B cell (primary cell): ENCODE measurements at regions not wholly inside any gene's neighbourhood (a gene's known extent, or its start where the extent isn't known, plus 50 kb on each side); places are given as distances from the start of the nearest gene placed in this dataset.

Source experiments
- ATAC-seq: fragments of 200-7000 bp; cut with Tn5 transposase; one replicate; pipeline ENCODE4 v1.10.0; 2021; ENCODE audit warnings: low read depth, mild to moderate bottlenecking, moderate number of reproducible peaks, moderate library complexity
- CTCF ChIA-PET: fragments of 350-600 bp; sonication (Branson Sonifier 250); formaldehyde crosslinking; loops from one replicate; lab custom pipeline; 2021; ENCODE audit warnings: antibody characterized with exemption, inconsistent platforms; lab: Charles Lee
- POLR2A ChIA-PET: fragments of 350-600 bp; sonication (Branson Sonifier 250); formaldehyde crosslinking; loops from one replicate; lab custom pipeline; 2021; ENCODE audit warnings: antibody characterized with exemption; lab: Charles Lee
- DNase-seq: peaks from one replicate; pipeline ENCODE4 v3.0.0; 2013
- H2AFZ ChIP-seq: 2 replicates; pipeline ENCODE4 v1.6.1; 2012; ENCODE audit warnings: mild to moderate bottlenecking, low read depth, low read length; ENCODE audit not compliant: insufficient read depth, poor library complexity, severe bottlenecking
- H3K27ac ChIP-seq, 2 donors: 1 replicate in 1 of 2; 2 replicates in 1 of 2; pipeline ENCODE4 v1.5.1; 2012 to 2013; ENCODE audit warnings: low read length in 2 of 2, mild to moderate bottlenecking in 2 of 2, moderate library complexity in 1 of 2
- H3K27me3 ChIP-seq, 4 experiments: fragments of 200-600 bp in 1 of 4; sonication (generic) in 1 of 4; replicated peaks in 1 of 4; 1 replicate in 2 of 4; 2 replicates in 2 of 4; pipeline versions ENCODE4 v1.6.1 to v1.7.0; 2013 to 2016; ENCODE audit warnings: low read length in 3 of 4, mild to moderate bottlenecking in 2 of 4, mixed read lengths in 1 of 4, moderate library complexity in 1 of 4; ENCODE audit not compliant: insufficient read depth in 4 of 4, control insufficient read depth in 3 of 4; ENCODE audit errors: control extremely low read depth in 1 of 4
- H3K36me3 ChIP-seq, 2 experiments: replicated peaks in 1 of 2; 1 replicate in 1 of 2; 2 replicates in 1 of 2; pipeline versions ENCODE4 v1.6.1 to v1.7.1; 2013; ENCODE audit warnings: low read length in 1 of 2; ENCODE audit not compliant: insufficient read depth in 2 of 2, control insufficient read depth in 1 of 2; ENCODE audit errors: control extremely low read depth in 1 of 2, extremely low read depth in 1 of 2
- H3K4me1 ChIP-seq, 2 donors: fragments of 200-600 bp in 1 of 2; sonication (generic) in 1 of 2; 1 replicate in 1 of 2; 2 replicates in 1 of 2; pipeline versions ENCODE4 v1.5.1 to v1.6.1; 2013 to 2017; ENCODE audit warnings: low read length in 2 of 2; ENCODE audit not compliant: control insufficient read depth in 2 of 2, insufficient read depth in 2 of 2
- H3K4me2 ChIP-seq: replicated peaks from 2 replicates; pipeline ENCODE3; 2012; ENCODE audit warnings: mild to moderate bottlenecking, low read depth, low read length; ENCODE audit not compliant: poor library complexity, severe bottlenecking
- H3K4me3 ChIP-seq, 5 experiments: fragments of 200-600 bp in 1 of 5; sonication (generic) in 1 of 5; 1 replicate in 3 of 5; 2 replicates in 2 of 5; pipeline versions ENCODE4 v1.5.1 to v1.7.0; 2011 to 2016; ENCODE audit warnings: low read length in 4 of 5, mild to moderate bottlenecking in 4 of 5, low read depth in 2 of 5, control low read depth in 1 of 5, moderate library complexity in 1 of 5; ENCODE audit not compliant: insufficient read depth in 1 of 5; ENCODE audit errors: control extremely low read depth in 1 of 5, extremely low read depth in 1 of 5
- H3K79me2 ChIP-seq: fragments of 200-600 bp; sonication (generic); one replicate; pipeline ENCODE4 v1.6.0; 2016; ENCODE audit warnings: low read length; ENCODE audit not compliant: control insufficient read depth, insufficient read depth
- H3K9ac ChIP-seq: fragments of 200-600 bp; sonication (generic); 2 replicates; pipeline ENCODE4 v1.6.1; 2017; ENCODE audit warnings: mild to moderate bottlenecking, low read length, moderate library complexity
- H3K9me3 ChIP-seq, 3 donors: one replicate each; pipeline versions ENCODE4 v1.6.1 to v1.7.1; 2013; ENCODE audit warnings: low read length in 2 of 3; ENCODE audit not compliant: control insufficient read depth in 2 of 3, insufficient read depth in 1 of 3; ENCODE audit errors: control extremely low read depth in 1 of 3
- H4K20me1 ChIP-seq: 2 replicates; pipeline ENCODE4 v1.6.0; 2012; ENCODE audit warnings: mild to moderate bottlenecking, low read length; ENCODE audit not compliant: insufficient read depth, control insufficient read depth, poor library complexity, severe bottlenecking
- H3K27ac Mint-ChIP-seq: one replicate; pipeline ENCODE4 v1.8.0; 2021; ENCODE audit warnings: mixed read lengths
- H3K27me3 Mint-ChIP-seq: one replicate; pipeline ENCODE4 v1.8.0; 2021; ENCODE audit warnings: mixed read lengths
- H3K4me1 Mint-ChIP-seq: one replicate; pipeline ENCODE4 v1.8.0; 2021; ENCODE audit warnings: mixed read lengths
- H3K4me3 Mint-ChIP-seq: one replicate; pipeline ENCODE4 v1.8.0; 2021; ENCODE audit warnings: mixed read lengths
- H3K9me3 Mint-ChIP-seq: one replicate; pipeline ENCODE4 v1.8.0; 2022; ENCODE audit warnings: mixed read lengths; ENCODE audit not compliant: insufficient read depth
- EZH2 ChIP-seq: IDR thresholded peaks from 2 replicates; pipeline ENCODE4 v1.6.1; 2012; ENCODE audit warnings: borderline replicate concordance, low read depth, mild to moderate bottlenecking, moderate library complexity, low read length; ENCODE audit not compliant: insufficient read depth, poor library complexity, severe bottlenecking
- WGBS: methylation state at CpG from one replicate; pipeline ENCODE4 v1.1.5; 2013; ENCODE audit warnings: missing lambda C conversion rate; ENCODE audit not compliant: insufficient coverage; 5-methylcytosine and 5-hydroxymethylcytosine counted together
- intact Hi-C: fragments of 100-400 bp; cut with micrococcal nuclease; formaldehyde crosslinking; loops from one replicate; pipeline ENCODE4 v1.10.0; 2022
- TF ChIP-seq, protein P1 (sequence below): fragments of 200-600 bp; IDR thresholded peaks from one replicate; pipeline ENCODE4 v1.8.0; 2022; ENCODE audit warnings: antibody characterized with exemption, mild to moderate bottlenecking

DNA sequence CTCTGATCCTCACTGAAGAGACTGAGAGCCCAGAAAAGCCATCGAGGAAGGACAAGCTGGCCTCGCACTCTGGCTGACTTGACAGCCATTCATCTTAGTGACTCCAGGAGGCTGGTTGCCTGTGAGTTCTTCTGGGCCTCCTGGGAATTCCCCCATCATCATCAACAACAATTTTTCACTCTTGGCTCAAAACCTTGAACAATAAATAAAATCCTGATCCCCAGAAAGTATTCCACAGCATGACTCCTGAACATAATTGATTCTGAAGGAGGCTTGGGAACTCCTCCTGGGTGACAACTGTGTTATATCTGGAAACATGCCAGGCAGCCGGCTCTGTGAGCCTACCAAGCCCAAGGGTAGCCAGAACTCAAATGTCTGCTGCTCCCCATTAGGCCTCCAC lies 188.6 kb downstream of the SHQ1 start:
- ChIA-PET POLR2A (no interaction called here), CTCF (no interaction called here)
- TF ChIP-seq EZH2 = no peak
- TF ChIP-seq, protein P1, sequence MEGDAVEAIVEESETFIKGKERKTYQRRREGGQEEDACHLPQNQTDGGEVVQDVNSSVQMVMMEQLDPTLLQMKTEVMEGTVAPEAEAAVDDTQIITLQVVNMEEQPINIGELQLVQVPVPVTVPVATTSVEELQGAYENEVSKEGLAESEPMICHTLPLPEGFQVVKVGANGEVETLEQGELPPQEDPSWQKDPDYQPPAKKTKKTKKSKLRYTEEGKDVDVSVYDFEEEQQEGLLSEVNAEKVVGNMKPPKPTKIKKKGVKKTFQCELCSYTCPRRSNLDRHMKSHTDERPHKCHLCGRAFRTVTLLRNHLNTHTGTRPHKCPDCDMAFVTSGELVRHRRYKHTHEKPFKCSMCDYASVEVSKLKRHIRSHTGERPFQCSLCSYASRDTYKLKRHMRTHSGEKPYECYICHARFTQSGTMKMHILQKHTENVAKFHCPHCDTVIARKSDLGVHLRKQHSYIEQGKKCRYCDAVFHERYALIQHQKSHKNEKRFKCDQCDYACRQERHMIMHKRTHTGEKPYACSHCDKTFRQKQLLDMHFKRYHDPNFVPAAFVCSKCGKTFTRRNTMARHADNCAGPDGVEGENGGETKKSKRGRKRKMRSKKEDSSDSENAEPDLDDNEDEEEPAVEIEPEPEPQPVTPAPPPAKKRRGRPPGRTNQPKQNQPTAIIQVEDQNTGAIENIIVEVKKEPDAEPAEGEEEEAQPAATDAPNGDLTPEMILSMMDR = no peak
- Histone ChIP-seq H3K36me3 (no peaks in the 10 kb centered on the region), H3K4me1 (peaks cover 5 to 8% of the 10 kb centered on the region in 2 donors), H3K9me3 (peaks cover 0 to 4% (median 0%) of the 10 kb centered on the region in 3 donors), H3K79me2 (no peaks in the 10 kb centered on the region), H3K27ac (no peak overlapping the region), H3K9ac (no peak overlapping the region), H4K20me1 (no peaks in the 10 kb centered on the region), H3K4me3 (no peak overlapping the region), H3K27me3 (peaks cover 0 to 30% (median 25%) of the 10 kb centered on the region in 4 experiments), H3K4me2 (no peak overlapping the region), H2AFZ (no peak overlapping the region)
- peaks cover 2% of the 10 kb centered on the region for H3K4me1 Mint-ChIP-seq
- DNase-seq = no peak
- peaks cover 37% of the 10 kb centered on the region for H3K27me3 Mint-ChIP-seq
- WGBS = 92% methylated on average over 2 of the region's 3 CpGs
- intact Hi-C loops = no loop called here
- H3K9me3 Mint-ChIP-seq = no peaks in the 10 kb centered on the region
- H3K27ac Mint-ChIP-seq = no peak overlapping the region
- no peak overlapping the region for H3K4me3 Mint-ChIP-seq
- ATAC-seq = no peak

DNA sequence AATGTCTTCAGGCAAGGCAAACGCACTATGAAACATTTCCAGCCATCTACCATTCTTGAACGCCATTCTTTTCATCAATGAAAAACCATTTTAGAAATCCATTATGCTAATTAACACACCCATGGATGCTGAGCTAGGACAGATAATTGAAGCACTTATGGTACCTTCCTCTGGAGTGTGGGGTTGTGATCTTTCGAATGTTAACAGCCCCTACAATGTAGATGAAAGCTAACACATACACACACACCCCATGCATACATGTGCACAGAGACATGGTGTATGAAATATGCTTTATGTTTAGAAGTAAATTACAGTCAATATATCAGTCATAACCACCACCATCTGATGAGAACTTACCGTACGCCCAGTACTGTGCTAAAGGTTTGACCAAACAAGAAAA lies 189.1 kb downstream of the SHQ1 start:
- CTCF ChIA-PET = no interaction called here
- Histone ChIP-seq H3K36me3 (no peaks in the 10 kb centered on the region), H3K27me3 (peaks cover 0 to 31% (median 25%) of the 10 kb centered on the region in 4 experiments), H3K4me2 (no peak overlapping the region), H4K20me1 (no peaks in the 10 kb centered on the region), H3K27ac (no peak overlapping the region), H3K9me3 (peaks cover 0 to 4% (median 0%) of the 10 kb centered on the region in 3 donors), H3K4me1 (peaks cover 5 to 8% of the 10 kb centered on the region in 2 donors), H3K79me2 (no peaks in the 10 kb centered on the region), H2AFZ (no peak overlapping the region), H3K4me3 (no peak overlapping the region), H3K9ac (no peak overlapping the region)
- DNase-seq = no peak
- Mint-ChIP-seq H3K27ac (no peak overlapping the region), H3K4me1 (peaks cover 2% of the 10 kb centered on the region), H3K9me3 (no peaks in the 10 kb centered on the region), H3K27me3 (peaks cover 37% of the 10 kb centered on the region), H3K4me3 (no peak overlapping the region)
- POLR2A ChIA-PET = no interaction called here
- TF ChIP-seq, protein P1 = no peak
- 86% methylated on average over 2 of the region's 5 CpGs for WGBS
- intact Hi-C loops = no loop called here
- ATAC-seq = no peak
